GM23338 (cell line): ENCODE measurements at regions not wholly inside any gene's neighbourhood (a gene's known extent, or its start where the extent isn't known, plus 50 kb on each side); places are given as distances from the start of the nearest gene placed in this dataset.

Experiments used
- ATAC-seq: fragments of 200-7000 bp; cut with Tn5 transposase; 3 replicates; pipeline ENCODE4 v1.9.1; 2020
- DNase-seq: peaks from one replicate; pipeline ENCODE4 v3.0.0-alpha.2; 2015; ENCODE audit warnings: low spot score
- H2AFZ ChIP-seq: fragments of 200-600 bp; sonication (generic); 2 replicates; pipeline ENCODE4 v1.8.0; 2016; ENCODE audit warnings: antibody characterized with exemption, mild to moderate bottlenecking, moderate library complexity
- H3F3A ChIP-seq: fragments of 200-600 bp; sonication (generic); replicated peaks from 2 replicates; pipeline ENCODE4 v1.8.0; 2017; ENCODE audit warnings: antibody characterized with exemption, mixed run types, low read depth
- H3K27ac ChIP-seq: fragments of 200-600 bp; sonication (generic); 2 replicates; pipeline ENCODE4 v1.6.1; 2016; ENCODE audit warnings: low read depth
- H3K27me3 ChIP-seq: fragments of 200-600 bp; sonication (generic); 2 replicates; pipeline ENCODE4 v1.8.0; 2016; ENCODE audit warnings: mild to moderate bottlenecking, mixed run types, moderate library complexity; ENCODE audit not compliant: insufficient read depth
- H3K36me3 ChIP-seq: fragments of 200-600 bp; sonication (generic); 2 replicates; pipeline ENCODE4 v1.8.0; 2016; ENCODE audit warnings: mild to moderate bottlenecking; ENCODE audit not compliant: insufficient read depth
- H3K4me1 ChIP-seq: fragments of 200-600 bp; sonication (generic); 2 replicates; pipeline ENCODE4 v1.8.0; 2016; ENCODE audit warnings: mild to moderate bottlenecking, moderate library complexity; ENCODE audit not compliant: insufficient read depth
- H3K4me2 ChIP-seq: fragments of 200-600 bp; sonication (generic); 2 replicates; pipeline ENCODE4 v1.7.1; 2017; ENCODE audit warnings: mixed run types
- H3K4me3 ChIP-seq: fragments of 200-600 bp; sonication (generic); 2 replicates; pipeline ENCODE4 v1.6.1; 2016; ENCODE audit warnings: mixed run types
- H3K79me2 ChIP-seq: fragments of 200-600 bp; sonication (generic); replicated peaks from 2 replicates; pipeline ENCODE4 v1.8.0; 2017; ENCODE audit warnings: mild to moderate bottlenecking; ENCODE audit not compliant: insufficient read depth
- H3K9me2 ChIP-seq: fragments of 200-600 bp; sonication (generic); 2 replicates; pipeline ENCODE4 v1.8.0; 2017; ENCODE audit not compliant: insufficient read depth
- H4K20me1 ChIP-seq: fragments of 200-600 bp; sonication (generic); replicated peaks from 2 replicates; pipeline ENCODE4 v1.8.0; 2017; ENCODE audit warnings: mild to moderate bottlenecking; ENCODE audit not compliant: insufficient read depth
- H3K27ac Mint-ChIP-seq: 2 replicates; pipeline ENCODE4 v1.8.0; 2020; ENCODE audit warnings: inconsistent platforms, mild to moderate bottlenecking, moderate library complexity, mixed read lengths
- H3K27me3 Mint-ChIP-seq: 3 replicates; pipeline ENCODE4 v1.8.0; 2022; ENCODE audit warnings: low read depth, mild to moderate bottlenecking, moderate library complexity, mixed read lengths, inconsistent platforms; ENCODE audit not compliant: insufficient read depth, poor library complexity
- H3K36me3 Mint-ChIP-seq: 3 replicates; pipeline ENCODE4 v1.8.0; 2021; ENCODE audit warnings: low read depth, mild to moderate bottlenecking, inconsistent platforms, moderate library complexity, mixed read lengths
- H3K4me1 Mint-ChIP-seq: 3 replicates; pipeline ENCODE4 v1.8.0; 2020; ENCODE audit warnings: mild to moderate bottlenecking, inconsistent platforms, mixed read lengths
- H3K4me3 Mint-ChIP-seq: 3 replicates; pipeline ENCODE4 v1.8.0; 2021; ENCODE audit warnings: moderate library complexity, mild to moderate bottlenecking, inconsistent platforms, mixed read lengths
- H3K9me3 Mint-ChIP-seq: 3 replicates; pipeline ENCODE4 v1.8.0; 2020; ENCODE audit warnings: moderate library complexity, mild to moderate bottlenecking, inconsistent platforms, mixed read lengths
- CREB1 ChIP-seq: fragments of 250-450 bp; sonication (Bioruptor Pico); IDR thresholded peaks from 2 replicates; pipeline ENCODE4 v1.5.0; 2020; ENCODE audit warnings: low read depth, mild to moderate bottlenecking, moderate library complexity
- CTCF ChIP-seq, 2 experiments: fragments of 200-600 bp in 1 of 2; sonication (generic) in 1 of 2; conservative IDR thresholded peaks; 2 replicates each; pipeline versions ENCODE4 v1.5.1 to v1.6.1; 2016 to 2017; ENCODE audit warnings: antibody characterized with exemption in 2 of 2, low read depth in 2 of 2, mild to moderate bottlenecking in 2 of 2, moderate library complexity in 1 of 2
- EZH2 ChIP-seq: fragments of 200-600 bp; sonication (generic); IDR thresholded peaks from one replicate; pipeline ENCODE4 v1.8.0; 2017; ENCODE audit warnings: antibody characterized with exemption, mild to moderate bottlenecking, low read depth; ENCODE audit not compliant: unreplicated experiment
- EZH2phosphoT487 ChIP-seq: fragments of 200-600 bp; sonication (generic); IDR thresholded peaks from one replicate; pipeline ENCODE4 v1.8.1; 2018; ENCODE audit warnings: antibody characterized with exemption; ENCODE audit not compliant: unreplicated experiment
- JUNB ChIP-seq: IDR thresholded peaks from one replicate; pipeline ENCODE4 v1.6.1; 2016; ENCODE audit warnings: antibody characterized with exemption; ENCODE audit not compliant: unreplicated experiment
- NANOG ChIP-seq: IDR thresholded peaks from 2 replicates; pipeline ENCODE4 v1.6.1; 2016; ENCODE audit warnings: antibody characterized with exemption, borderline replicate concordance
- POLR2AphosphoS5 ChIP-seq: IDR thresholded peaks from 2 replicates; pipeline ENCODE4 v1.6.1; 2016; ENCODE audit warnings: antibody characterized with exemption, low read depth
- STAT1 ChIP-seq: IDR thresholded peaks from one replicate; pipeline ENCODE4 v1.6.1; 2016; ENCODE audit warnings: antibody characterized with exemption; ENCODE audit not compliant: unreplicated experiment
- ZNF114 ChIP-seq: fragments of 250-450 bp; sonication (Bioruptor Pico); IDR thresholded peaks from 2 replicates; pipeline ENCODE4 v1.5.0; 2020; ENCODE audit warnings: mild to moderate bottlenecking, moderate library complexity
- ZNF331 ChIP-seq: fragments of 250-450 bp; sonication (Bioruptor Pico); IDR thresholded peaks from 2 replicates; pipeline ENCODE4 v1.5.0; 2020; ENCODE audit warnings: low read depth, mild to moderate bottlenecking, moderate library complexity
- ZNF462 ChIP-seq: fragments of 250-450 bp; sonication (Bioruptor Pico); IDR thresholded peaks from 2 replicates; pipeline ENCODE4 v1.5.0; 2020; ENCODE audit warnings: mild to moderate bottlenecking, moderate library complexity
- TF ChIP-seq, protein P1 (sequence below): IDR thresholded peaks from 2 replicates; pipeline ENCODE4 v1.6.1; 2016; ENCODE audit warnings: antibody characterized with exemption
- TF ChIP-seq, protein P2 (sequence below): IDR thresholded peaks from one replicate; pipeline ENCODE4 v1.6.1; 2018; ENCODE audit warnings: antibody characterized with exemption; ENCODE audit not compliant: unreplicated experiment

- Histone ChIP-seq H3K79me2 (no peaks in the 10 kb centered on the region), H3K36me3 (peaks cover 4% of the 10 kb centered on the region; the same call in 1 of the 2 replicates), H2AFZ (peak overlapping the region; percentile 92), H3K4me3 (no peak overlapping the region), H3K4me1 (no peaks in the 10 kb centered on the region), H4K20me1 (no peaks in the 10 kb centered on the region), H3K27ac (no peak overlapping the region), H3K4me2 (no peak overlapping the region), H3F3A (no peaks in the 10 kb centered on the region), H3K9me2 (peaks cover 7% of the 10 kb centered on the region), H3K27me3 (no peaks in the 10 kb centered on the region)
- peaks cover 3% of the 10 kb centered on the region for H3K27me3 Mint-ChIP-seq
- TF ChIP-seq ZNF331, result no peak
- no peak for TF ChIP-seq CTCF (conservative IDR thresholded peaks at IDR 0.05; ENCODE audit: low read depth in 2 of 2)
- TF ChIP-seq, protein P1, sequence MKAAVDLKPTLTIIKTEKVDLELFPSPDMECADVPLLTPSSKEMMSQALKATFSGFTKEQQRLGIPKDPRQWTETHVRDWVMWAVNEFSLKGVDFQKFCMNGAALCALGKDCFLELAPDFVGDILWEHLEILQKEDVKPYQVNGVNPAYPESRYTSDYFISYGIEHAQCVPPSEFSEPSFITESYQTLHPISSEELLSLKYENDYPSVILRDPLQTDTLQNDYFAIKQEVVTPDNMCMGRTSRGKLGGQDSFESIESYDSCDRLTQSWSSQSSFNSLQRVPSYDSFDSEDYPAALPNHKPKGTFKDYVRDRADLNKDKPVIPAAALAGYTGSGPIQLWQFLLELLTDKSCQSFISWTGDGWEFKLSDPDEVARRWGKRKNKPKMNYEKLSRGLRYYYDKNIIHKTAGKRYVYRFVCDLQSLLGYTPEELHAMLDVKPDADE, result no peak
- TF ChIP-seq, protein P2, sequence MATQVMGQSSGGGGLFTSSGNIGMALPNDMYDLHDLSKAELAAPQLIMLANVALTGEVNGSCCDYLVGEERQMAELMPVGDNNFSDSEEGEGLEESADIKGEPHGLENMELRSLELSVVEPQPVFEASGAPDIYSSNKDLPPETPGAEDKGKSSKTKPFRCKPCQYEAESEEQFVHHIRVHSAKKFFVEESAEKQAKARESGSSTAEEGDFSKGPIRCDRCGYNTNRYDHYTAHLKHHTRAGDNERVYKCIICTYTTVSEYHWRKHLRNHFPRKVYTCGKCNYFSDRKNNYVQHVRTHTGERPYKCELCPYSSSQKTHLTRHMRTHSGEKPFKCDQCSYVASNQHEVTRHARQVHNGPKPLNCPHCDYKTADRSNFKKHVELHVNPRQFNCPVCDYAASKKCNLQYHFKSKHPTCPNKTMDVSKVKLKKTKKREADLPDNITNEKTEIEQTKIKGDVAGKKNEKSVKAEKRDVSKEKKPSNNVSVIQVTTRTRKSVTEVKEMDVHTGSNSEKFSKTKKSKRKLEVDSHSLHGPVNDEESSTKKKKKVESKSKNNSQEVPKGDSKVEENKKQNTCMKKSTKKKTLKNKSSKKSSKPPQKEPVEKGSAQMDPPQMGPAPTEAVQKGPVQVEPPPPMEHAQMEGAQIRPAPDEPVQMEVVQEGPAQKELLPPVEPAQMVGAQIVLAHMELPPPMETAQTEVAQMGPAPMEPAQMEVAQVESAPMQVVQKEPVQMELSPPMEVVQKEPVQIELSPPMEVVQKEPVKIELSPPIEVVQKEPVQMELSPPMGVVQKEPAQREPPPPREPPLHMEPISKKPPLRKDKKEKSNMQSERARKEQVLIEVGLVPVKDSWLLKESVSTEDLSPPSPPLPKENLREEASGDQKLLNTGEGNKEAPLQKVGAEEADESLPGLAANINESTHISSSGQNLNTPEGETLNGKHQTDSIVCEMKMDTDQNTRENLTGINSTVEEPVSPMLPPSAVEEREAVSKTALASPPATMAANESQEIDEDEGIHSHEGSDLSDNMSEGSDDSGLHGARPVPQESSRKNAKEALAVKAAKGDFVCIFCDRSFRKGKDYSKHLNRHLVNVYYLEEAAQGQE, result no peak
- TF ChIP-seq ZNF114 (CRISPR knock-in tag), result no peak
- TF ChIP-seq NANOG, result no peak
- no peak for TF ChIP-seq JUNB
- no peak for TF ChIP-seq STAT1
- no peak for TF ChIP-seq ZNF462 (CRISPR knock-in tag)
- no peak for TF ChIP-seq CREB1
- TF ChIP-seq POLR2AphosphoS5, result no peak
- no peak for TF ChIP-seq EZH2
- TF ChIP-seq EZH2phosphoT487, result no peak
- DNase-seq, result no peak
- H3K4me3 Mint-ChIP-seq, result no peak overlapping the region
- ATAC-seq, result no peak
- peaks cover 27% of the 10 kb centered on the region for H3K9me3 Mint-ChIP-seq
- H3K4me1 Mint-ChIP-seq, result peaks cover 3% of the 10 kb centered on the region; the same call in 2 of the 3 replicates
- peaks cover 18% of the 10 kb centered on the region for H3K36me3 Mint-ChIP-seq
- no peak overlapping the region for H3K27ac Mint-ChIP-seq
Observed at GRCh38 chr10:93160829-93161228, 87.1 kb downstream of the CYP26A1 start.
